ENCODE measurements at regions not wholly inside any gene's neighbourhood (a gene's known extent, or its start where the extent isn't known, plus 50 kb on each side); places are given as distances from the start of the nearest gene placed in this dataset.

DNA sequence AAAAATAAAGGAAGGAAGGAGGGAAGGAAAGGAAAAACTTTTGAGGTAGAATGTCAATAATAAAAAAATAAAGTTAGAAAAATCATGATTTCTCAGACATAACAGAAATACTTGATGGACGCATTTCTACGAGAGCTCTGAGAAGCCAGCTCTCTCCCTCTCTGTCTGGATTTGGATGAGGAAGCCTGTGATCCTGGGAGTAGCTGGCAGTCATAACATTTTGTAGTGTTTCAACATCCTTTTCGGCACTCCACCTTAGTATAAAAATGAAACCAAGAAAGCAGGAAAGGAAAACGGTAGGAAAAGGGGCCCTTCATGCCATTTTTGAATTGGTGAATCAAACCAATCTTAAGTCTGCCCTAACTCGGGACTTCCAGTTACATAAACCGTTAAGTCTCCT, 321.3 kb downstream of the EPB41L4A start:
- Mint-ChIP-seq H3K36me3 (ENCODE audit: low read depth) (no peaks in the 10 kb centered on the region), H3K27me3 (peaks cover 11% of the 10 kb centered on the region), H3K9me3 (peaks cover 12% of the 10 kb centered on the region), H3K27ac (no peak overlapping the region), H3K4me1 (ENCODE audit: low read depth) (no peaks in the 10 kb centered on the region), H3K4me3 (no peak overlapping the region)
- intact Hi-C loops (cut with DNase I, micrococcal nuclease): no loop called here
- Histone ChIP-seq H3K4me1 (ENCODE audit: insufficient read depth, low read length) (no peaks in the 10 kb centered on the region), H3K4me3 (ENCODE audit: low read length) (no peak overlapping the region), H3K27me3 (ENCODE audit: control insufficient read depth in 1 of 2, insufficient read depth in 2 of 2, low read length in 2 of 2) (no peaks in the 10 kb centered on the region), H3K27ac (ENCODE audit: low read depth in 1 of 2, low read length in 2 of 2) (no peak overlapping the region), H3K36me3 (ENCODE audit: insufficient read depth, low read length) (no peaks in the 10 kb centered on the region), H3K9me3 (ENCODE audit: control insufficient read depth in 1 of 2, insufficient read depth in 1 of 2, low read length in 2 of 2) (no peaks in the 10 kb centered on the region)
- no peak for ATAC-seq (ENCODE audit: poor library complexity)
- CTCF ChIA-PET: no interaction called here
- no peak for DNase-seq
- TF ChIP-seq, protein P1, sequence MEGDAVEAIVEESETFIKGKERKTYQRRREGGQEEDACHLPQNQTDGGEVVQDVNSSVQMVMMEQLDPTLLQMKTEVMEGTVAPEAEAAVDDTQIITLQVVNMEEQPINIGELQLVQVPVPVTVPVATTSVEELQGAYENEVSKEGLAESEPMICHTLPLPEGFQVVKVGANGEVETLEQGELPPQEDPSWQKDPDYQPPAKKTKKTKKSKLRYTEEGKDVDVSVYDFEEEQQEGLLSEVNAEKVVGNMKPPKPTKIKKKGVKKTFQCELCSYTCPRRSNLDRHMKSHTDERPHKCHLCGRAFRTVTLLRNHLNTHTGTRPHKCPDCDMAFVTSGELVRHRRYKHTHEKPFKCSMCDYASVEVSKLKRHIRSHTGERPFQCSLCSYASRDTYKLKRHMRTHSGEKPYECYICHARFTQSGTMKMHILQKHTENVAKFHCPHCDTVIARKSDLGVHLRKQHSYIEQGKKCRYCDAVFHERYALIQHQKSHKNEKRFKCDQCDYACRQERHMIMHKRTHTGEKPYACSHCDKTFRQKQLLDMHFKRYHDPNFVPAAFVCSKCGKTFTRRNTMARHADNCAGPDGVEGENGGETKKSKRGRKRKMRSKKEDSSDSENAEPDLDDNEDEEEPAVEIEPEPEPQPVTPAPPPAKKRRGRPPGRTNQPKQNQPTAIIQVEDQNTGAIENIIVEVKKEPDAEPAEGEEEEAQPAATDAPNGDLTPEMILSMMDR (IDR thresholded peaks at IDR 0.05): no peak
- POLR2A ChIA-PET: no interaction called here

DNA sequence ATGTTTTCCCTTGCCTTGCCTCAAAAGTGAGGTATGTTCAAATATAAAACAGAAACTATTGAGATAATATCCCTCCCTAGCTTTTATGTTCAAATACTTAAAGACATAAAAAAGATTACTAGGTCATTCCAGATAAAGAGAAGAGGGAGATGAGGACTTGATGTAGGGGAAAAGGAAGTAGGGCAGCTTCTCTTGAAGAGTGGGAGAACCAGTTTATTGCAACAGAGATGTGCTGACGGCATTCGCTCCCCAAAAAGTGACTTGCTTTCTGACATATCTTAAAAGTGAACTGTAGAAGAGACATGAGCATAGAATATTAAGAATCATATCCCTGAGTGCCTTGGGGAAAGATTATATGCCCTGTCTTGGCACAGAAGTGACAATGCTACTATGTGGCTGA, 330.2 kb upstream of the NREP start:
- Histone ChIP-seq H3K27me3 (ENCODE audit: control insufficient read depth in 1 of 2, insufficient read depth in 2 of 2, low read length in 2 of 2) (no peaks in the 10 kb centered on the region), H3K4me1 (ENCODE audit: insufficient read depth, low read length) (no peaks in the 10 kb centered on the region), H3K27ac (ENCODE audit: low read depth in 1 of 2, low read length in 2 of 2) (no peak overlapping the region), H3K4me3 (ENCODE audit: low read length) (no peak overlapping the region), H3K36me3 (ENCODE audit: insufficient read depth, low read length) (no peaks in the 10 kb centered on the region), H3K9me3 (ENCODE audit: control insufficient read depth in 1 of 2, insufficient read depth in 1 of 2, low read length in 2 of 2) (no peaks in the 10 kb centered on the region)
- TF ChIP-seq, protein P1 (IDR thresholded peaks at IDR 0.05): no peak
- Mint-ChIP-seq H3K27me3 (peaks cover 6% of the 10 kb centered on the region), H3K4me1 (ENCODE audit: low read depth) (no peaks in the 10 kb centered on the region), H3K36me3 (ENCODE audit: low read depth) (no peaks in the 10 kb centered on the region), H3K27ac (no peak overlapping the region), H3K9me3 (no peaks in the 10 kb centered on the region), H3K4me3 (no peak overlapping the region)
- ChIA-PET POLR2A (no interaction called here), CTCF (no interaction called here)
- intact Hi-C loops (cut with DNase I, micrococcal nuclease): no loop called here
- DNase-seq (no peak), ATAC-seq (ENCODE audit: poor library complexity) (no peak)

DNA sequence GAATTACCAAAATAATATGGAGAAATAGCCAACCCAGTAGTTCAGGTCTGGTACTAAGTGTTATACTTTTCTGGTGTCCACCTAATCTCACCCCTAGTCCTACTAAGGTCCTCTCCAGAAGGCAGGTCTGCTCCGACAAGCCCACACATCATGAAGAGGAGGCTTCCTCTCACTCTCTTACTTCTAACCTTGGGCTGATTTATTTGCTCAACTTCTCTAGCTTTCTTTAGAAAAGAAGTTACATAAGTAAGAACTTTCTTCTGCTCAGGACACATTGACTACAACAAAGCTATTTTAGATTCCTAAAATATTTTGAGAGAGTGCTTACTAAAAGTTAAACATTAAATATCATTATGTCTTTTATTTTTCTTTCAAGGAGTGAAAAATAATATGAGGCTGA, 329.7 kb upstream of the NREP start:
- no peak overlapping the region for H3K27ac ChIP-seq (ENCODE audit: low read depth in 1 of 2, low read length in 2 of 2)
- TF ChIP-seq, protein P1 (IDR thresholded peaks at IDR 0.05): no peak
- no peak for DNase-seq
- CTCF ChIA-PET: no interaction called here
- H3K27me3 ChIP-seq (ENCODE audit: control insufficient read depth in 1 of 2, insufficient read depth in 2 of 2, low read length in 2 of 2): no peaks in the 10 kb centered on the region
- H3K27me3 Mint-ChIP-seq: peaks cover 6% of the 10 kb centered on the region
- no peaks in the 10 kb centered on the region for H3K36me3 ChIP-seq (ENCODE audit: insufficient read depth, low read length)
- H3K4me1 ChIP-seq (ENCODE audit: insufficient read depth, low read length): no peaks in the 10 kb centered on the region
- intact Hi-C loops (cut with DNase I, micrococcal nuclease): no loop called here
- H3K9me3 ChIP-seq (ENCODE audit: control insufficient read depth in 1 of 2, insufficient read depth in 1 of 2, low read length in 2 of 2): no peaks in the 10 kb centered on the region
- no peak overlapping the region for H3K27ac Mint-ChIP-seq
- H3K9me3 Mint-ChIP-seq: no peaks in the 10 kb centered on the region
- POLR2A ChIA-PET: no interaction called here
- H3K4me3 ChIP-seq (ENCODE audit: low read length): no peak overlapping the region
- no peaks in the 10 kb centered on the region for H3K36me3 Mint-ChIP-seq (ENCODE audit: low read depth)
- no peak overlapping the region for H3K4me3 Mint-ChIP-seq
- H3K4me1 Mint-ChIP-seq (ENCODE audit: low read depth): no peaks in the 10 kb centered on the region
- ATAC-seq (ENCODE audit: poor library complexity): no peak

All from CD4-positive, alpha-beta T cell (primary cell).